HG03025 (cell line): ENCODE measurements at regions not wholly inside any gene's neighbourhood (a gene's known extent, or its start where the extent isn't known, plus 50 kb on each side); places are given as distances from the start of the nearest gene placed in this dataset.

ENCODE experiments used
- ATAC-seq: cut with Tn5 transposase; IDR thresholded peaks from one replicate; pipeline ENCODE4 v1.9.1; 2021; ENCODE audit warnings: mild to moderate bottlenecking, moderate library complexity; ENCODE audit not compliant: unreplicated experiment, low FRiP score

- ATAC-seq = no peak
These were observed 724.8 kb downstream of the HACE1 start for GRCh38 chr6:104134876-104135275.

DNA sequence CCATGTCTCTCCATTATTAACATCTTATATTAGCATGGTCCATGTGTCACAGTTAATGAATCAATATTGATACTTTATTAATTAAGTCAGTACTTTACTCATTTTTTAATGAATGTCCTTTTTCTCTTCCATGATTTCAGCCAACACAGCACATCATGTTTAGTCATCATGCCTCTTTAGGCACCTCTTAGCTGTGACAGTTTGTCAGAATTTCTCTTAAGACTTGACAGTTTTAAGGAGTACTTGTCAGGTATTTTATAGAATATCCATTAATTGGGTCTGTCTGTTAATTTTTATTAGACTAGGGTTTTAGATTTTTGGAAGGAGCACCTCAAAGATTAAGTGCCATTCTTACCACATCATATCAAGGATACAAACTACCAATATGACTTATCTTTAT is 729.4 kb downstream of the HACE1 start:
- no peak for ATAC-seq

DNA sequence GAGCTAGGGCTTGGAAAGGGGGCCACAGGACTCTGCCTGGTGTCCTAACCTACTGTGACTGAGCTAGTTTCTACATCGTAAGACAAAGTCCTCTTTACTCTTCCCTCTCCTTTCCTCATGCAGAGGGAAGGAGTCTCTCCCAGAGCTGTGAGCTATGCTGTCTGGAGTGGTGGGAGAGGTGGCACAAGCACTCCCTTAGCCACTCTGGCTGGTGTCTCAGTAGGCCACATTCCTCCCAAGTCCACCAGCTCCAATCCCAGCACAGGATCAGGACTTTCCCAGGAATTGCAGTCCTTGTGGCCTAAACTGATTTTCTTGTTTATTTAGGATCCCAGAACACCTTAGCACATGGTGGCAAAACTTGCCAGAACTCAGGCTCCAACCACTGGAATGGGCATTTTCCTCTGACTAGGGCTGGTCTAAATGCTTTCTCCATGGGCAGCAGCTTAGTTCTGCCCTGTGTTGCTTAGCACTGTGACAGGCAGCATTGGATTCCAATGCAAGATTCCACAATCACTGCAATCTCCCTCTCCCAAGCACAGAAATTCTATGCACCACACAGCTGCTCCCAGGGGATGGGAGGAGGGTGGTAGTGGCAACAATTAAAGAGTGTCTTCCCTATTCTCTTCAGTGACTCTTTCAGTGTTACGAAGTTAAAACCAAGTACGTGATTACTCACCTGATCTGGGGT is 733.3 kb downstream of the HACE1 start:
- ATAC-seq = no peak

DNA sequence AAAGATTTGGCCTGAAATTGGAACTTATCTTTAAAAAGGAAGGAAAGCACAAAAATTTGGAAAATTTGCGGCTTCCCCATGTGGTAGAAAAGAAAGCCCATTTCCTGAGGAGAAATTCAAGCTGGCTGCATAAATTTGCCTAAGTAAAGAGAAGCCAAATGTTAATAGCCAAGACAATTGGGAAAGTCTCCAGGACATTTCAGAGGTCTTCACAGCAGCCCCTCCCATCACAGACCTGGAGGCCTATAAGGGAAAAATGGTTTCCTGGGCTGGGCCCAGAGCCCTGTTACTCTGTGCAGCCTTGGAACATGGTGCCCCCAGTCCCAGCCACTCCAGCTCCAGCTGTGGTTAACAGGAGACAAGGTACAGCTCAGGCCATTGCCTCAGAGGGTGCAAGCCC is 736.5 kb downstream of the HACE1 start:
- no peak for ATAC-seq

DNA sequence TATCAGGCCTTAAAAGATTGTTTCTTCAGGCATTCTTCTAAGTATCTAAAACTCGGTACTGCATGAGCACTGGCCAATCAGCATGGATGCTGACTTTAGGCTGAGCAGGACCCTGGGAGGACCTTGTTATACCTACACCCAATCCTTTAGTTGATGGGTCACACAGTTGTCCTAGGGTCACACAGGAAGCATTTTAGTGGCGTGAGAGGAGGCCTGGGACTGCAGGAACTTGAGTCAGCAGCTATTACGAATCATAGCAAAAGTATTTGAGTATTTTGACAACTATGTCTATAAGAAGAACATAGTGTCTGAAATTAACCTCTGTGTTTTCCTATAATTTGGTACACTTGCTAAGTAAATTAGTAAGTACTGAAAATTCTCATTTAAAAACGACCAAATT is 741.4 kb downstream of the HACE1 start:
- no peak for ATAC-seq

GRCh38 chr6:104109806-104110205 is 749.9 kb downstream of the HACE1 start:
- ATAC-seq = no peak

GRCh38 chr6:104108634-104109033 is 751.1 kb downstream of the HACE1 start:
- ATAC-seq = no peak

DNA sequence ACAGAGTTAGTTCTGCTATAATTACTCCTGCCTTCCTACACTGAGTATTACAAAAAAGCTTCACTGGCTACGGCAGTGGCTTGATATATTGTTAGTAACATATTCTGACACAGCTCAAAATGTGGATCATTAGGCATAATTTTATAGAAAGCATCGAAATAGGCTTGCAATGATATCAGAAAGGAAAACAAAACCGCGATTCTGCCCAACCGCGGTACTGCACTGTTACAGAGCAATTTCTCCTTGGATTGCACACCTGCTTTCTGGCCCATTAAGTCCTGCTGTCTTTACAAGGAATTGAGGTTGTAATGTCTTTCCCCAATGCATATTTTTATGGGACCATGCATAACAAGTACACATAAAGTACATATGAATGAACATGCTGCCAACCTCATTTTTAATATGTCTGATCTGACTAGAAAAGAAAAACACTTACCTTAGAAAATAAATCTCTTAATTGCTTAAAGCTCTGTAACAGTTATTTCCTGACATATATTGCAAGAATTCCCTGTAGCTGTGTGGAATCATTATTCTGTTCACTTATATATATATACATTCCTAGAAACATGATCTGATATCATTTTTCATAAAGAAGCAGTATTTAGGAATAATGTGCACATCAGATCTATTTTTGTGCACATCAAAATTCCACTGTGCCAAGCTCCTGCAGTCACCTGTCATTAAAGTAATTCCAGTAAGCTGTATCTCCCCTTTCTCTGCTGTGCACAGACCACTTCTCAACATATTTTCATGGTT is 763.9 kb downstream of the HACE1 start:
- no peak for ATAC-seq

DNA sequence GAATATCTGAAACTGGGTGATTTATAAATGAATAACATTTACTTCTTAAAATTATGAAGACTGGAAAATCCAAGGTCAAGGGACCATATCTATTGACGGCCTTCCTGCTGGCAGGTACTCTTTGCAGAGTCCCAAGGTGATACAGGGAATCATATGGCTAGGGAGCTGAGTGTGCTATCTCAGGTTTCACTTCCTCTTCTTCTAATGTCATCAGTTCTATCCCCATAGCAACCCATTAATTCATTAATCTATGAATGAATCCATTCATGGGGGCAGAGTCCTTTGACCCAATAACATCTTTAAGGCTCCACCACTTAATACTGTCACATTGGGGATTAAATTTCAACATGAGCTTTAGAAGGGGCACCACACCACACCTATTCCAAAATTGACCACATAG is 772.0 kb downstream of the HACE1 start:
- no peak for ATAC-seq

DNA sequence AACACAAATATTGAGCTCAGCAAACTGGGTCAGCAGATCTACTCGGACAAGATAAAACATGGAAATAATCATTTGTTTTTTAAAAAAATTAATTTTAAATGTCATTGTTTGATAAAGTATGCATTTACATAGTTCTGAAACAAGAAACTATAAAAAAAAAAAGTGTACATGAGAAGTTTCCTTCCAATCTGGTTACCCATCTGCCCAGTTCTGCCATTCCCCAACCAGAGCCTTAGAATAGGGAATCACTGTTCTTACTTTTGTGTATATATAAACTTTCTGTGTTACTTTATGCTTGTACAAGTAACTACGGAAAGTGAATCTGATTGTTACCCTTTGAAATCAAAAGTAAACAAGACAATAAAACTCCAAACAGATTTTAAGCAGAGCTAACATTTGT is 791.4 kb downstream of the HACE1 start:
- ATAC-seq = no peak

DNA sequence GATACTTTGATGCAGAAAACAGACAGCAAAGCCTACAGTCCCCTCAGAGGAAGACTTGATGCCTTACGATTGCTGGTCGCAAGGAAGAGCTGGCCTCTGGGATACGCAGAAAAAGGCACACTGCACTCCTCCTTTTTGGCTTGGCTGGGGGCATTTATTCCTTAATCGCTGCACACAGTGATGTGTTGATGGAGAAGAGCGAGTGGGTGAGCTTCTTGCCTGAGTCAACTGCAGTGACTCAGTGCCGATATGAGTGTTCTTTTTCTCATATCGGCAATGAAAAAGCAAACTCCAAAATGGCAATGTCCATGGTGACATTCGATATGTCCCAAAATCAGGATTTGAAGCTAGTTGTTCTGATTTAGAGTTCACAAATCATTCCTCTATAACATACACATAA is 794.8 kb downstream of the HACE1 start:
- ATAC-seq = no peak

DNA sequence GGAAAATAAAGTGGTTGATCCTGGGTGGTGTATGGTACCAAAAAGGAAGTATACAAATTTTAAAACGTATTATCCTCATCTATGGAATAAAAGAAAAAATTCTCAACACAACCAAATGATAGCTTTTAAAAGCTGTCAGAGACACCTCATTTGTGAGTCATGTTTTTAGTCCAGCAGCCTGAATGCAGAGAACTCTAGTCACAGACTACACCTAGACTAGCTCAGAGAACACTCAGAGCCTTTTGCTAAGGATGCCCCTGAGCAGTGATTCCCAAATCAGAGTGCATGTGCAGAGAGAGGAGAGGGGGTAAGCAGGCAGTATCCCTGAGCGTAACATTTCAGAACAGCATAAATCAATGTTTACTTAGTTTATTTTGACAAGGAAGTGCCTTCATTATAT is 809.3 kb downstream of the HACE1 start:
- no peak for ATAC-seq

- ATAC-seq = no peak
These were observed 813.3 kb downstream of the HACE1 start for GRCh38 chr6:104046426-104046825.

DNA sequence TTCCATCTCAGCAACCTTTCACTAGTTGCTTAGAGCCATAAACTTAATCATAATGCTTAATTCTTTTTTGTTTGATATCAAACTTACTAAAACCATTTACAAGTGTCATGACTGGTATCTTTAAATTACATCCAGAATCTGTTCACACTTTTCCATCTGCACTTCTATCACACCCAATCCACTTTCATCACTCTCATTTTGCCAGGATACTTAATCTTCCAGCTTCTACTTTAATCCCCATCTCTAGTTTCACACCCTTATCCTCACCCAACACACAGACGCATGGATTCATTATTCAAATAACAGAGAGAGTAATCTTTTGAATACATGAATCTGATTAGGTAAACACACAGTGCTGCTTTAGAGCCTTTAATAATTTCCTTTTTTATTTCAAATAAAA is 828.4 kb downstream of the HACE1 start:
- no peak for ATAC-seq

DNA sequence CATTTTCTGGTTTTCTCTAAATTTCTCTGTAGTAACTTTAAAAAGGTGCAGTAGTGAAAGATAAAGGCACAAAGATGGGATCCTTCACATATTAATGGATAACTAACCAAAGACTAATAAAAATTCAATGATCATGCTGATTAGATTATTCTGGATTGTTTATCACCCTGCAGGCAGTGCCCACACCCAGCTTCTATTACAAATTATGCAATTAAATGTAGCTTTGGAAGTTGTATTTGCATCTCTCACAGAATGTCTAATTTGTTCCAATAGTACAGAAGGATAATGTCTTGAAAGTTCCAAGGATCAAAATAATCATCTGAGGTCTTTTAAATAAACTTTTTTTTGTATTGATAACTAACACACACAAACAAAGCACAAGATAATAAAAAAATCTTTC is 837.6 kb downstream of the HACE1 start:
- ATAC-seq = no peak

DNA sequence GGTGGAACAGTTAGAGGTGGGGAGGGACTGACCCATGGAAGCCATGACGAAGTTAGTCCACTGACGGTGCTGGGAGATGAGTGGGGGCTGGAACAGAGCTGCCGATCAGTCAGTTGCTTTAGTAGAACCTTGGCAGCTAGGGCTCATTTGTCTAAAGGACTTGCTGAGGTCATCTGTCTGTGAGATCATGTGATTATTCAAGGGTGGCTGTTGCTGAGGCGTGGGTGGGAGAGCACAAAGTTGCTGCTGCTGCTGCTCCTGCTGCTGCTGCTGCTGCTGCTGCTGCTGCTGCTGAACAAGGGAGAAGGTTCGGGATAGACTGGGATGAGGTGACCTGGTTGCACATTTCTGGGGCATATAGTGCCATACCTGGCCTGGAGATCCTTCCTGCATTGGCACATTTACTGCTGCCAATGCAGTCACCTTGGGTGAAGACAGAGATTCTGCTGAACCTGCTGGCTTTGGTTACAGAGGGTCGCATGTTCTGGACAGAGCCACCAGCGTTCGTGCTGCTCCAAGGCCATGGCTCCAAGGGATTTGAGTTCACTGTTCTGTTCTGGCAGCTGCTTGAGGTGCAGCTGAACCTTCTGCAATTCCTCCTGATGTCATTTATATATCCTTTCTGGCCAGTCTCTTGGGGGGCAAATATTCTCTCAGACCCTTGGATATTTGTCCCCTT is 840.5 kb downstream of the HACE1 start:
- no peak for ATAC-seq

GRCh38 chr6:104017410-104018381 is 842.0 kb downstream of the HACE1 start:
- ATAC-seq = no peak

DNA sequence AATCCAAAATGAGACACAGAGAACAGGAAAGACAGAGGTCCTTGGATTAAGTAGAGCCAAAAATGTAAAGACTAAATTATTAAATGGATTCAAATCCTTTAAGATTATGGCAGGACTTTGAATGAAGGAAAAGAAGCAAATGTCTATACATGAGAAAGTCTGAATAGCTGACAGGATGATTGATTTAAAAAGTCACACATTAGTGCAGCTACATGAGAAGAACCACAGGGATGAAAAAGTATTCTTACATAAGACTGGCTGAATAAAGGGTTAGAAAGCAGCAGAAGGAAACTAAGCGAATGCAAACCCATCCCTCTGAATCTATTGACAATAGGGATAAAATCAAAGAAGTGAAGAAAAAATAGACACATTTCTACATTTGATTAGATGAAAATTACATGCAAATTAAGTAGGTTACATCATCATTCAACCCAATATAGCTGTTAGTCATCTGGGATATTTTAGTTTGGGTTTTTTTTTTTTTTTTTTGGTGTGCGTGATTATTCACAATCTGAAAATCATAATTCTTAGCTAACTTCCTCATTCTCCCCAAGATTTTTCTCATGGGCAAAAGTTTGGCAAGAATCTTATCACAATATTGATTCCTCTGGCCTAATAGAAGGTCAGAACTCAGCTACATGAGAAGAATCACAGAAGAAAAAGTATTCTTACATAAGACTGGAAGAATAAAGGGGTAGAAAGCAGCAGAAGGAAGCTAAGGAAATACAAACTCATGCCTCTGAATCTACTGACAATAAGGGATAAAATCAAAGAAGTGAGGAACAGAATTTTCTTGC is 845.4 kb downstream of the HACE1 start:
- no peak for ATAC-seq

GRCh38 chr6:104013312-104013971 is 846.3 kb downstream of the HACE1 start:
- no peak for ATAC-seq
